GM19438 (cell line): ENCODE measurements at regions not wholly inside any gene's neighbourhood (a gene's known extent, or its start where the extent isn't known, plus 50 kb on each side); places are given as distances from the start of the nearest gene placed in this dataset.
"Not testable (repeated sequence)": the region's sequence is repeated elsewhere in the genome, so short reads cannot be mapped to it uniquely, and the experiment has no call there.

ENCODE experiments used
- ATAC-seq: cut with Tn5 transposase; IDR thresholded peaks from one replicate; pipeline ENCODE4 v1.9.1; 2021; ENCODE audit warnings: low read depth; ENCODE audit not compliant: unreplicated experiment

DNA sequence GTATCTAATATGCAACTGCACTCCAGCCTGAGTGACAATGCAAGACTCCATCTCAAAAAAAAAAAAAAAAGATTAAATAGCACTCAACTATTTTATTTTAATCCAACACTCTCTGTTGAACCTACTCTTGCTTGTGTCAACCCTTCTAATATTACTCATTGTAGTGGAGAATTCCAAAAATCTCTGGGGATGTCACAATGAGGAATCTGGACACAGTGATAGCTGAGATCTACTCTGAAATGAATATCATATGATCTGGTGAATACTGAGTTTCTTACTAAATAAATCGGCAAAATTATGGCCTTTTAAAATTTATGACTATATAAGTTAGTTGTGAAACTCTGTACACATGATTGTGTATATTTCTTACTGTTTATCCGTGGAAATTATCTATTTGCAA, 418.2 kb downstream of the BCAT1 start:
- no peak for ATAC-seq

DNA sequence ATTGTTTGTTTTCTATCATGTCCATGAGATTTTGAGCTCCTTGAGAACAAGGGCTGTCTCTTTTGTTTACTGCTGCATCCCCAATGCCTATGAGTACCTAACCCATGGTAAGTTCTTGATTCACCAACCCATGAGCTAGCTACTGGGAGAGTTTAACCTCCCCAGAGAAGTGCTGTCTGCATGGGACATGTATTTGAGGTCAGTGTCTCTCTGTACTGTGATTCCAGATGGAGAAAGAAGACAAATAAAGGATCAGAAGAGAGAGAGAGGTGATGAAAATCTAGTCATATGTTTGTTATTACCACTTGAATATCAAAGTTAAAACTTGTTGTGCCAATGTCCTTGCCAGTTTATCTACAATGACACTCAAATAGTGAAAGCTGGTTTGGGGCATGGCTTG, 421.8 kb downstream of the BCAT1 start:
- no peak for ATAC-seq

DNA sequence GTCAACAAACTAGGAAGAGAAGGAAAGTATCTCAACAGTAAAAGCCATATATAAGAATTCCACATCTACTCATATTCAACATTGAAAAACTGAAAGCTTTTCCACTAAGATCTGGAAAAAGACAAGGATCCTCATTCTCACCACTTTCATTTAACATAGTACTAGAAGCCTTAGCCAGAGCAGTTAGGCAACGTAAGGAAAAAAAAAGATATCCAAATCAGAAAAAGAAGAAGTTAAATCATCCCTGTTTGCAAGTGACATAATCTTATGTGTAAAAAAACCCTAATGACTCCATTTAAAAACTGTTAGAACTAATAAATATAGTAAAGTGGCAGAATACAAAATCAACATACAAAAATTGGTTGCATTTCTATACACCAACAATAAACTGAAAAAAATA, 426.2 kb downstream of the BCAT1 start:
- ATAC-seq, result no peak

DNA sequence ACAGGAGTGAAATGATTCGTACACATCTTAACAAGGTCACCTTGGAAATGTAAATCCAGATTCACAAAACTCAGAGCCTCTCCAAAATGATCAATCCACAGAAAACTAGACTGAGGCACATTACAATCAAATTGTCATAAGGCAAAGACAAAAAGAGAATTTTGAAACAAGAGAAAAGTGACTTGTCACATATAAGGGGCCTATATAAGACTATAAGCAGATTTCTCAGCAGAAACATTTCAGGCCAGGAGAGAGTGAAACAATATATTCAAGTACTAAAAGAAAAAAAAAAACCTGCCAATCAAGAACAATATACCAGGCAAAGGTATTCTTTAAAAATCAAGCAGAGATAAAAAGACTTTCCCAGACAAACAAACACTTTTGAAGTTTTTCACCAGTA, 429.1 kb downstream of the BCAT1 start:
- ATAC-seq, result no peak

DNA sequence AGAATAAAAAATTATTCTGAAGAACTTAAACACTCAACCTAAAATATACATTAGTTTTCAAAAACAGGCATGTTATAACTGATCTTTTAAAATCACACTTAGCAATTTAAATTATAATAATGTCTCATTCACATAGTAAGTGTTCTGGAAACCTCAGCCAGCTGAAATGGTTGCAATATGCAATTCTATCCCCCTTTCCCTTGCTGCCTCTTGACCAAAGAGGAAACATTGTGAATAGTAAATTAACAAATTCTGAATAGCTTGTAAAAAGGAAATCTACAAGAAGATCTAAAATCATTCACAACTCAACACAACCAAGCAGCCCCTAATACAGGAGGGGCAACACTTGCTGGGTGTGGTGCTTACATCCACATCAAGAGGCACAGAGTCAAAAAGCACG, 431.9 kb downstream of the BCAT1 start:
- ATAC-seq, result no peak

DNA sequence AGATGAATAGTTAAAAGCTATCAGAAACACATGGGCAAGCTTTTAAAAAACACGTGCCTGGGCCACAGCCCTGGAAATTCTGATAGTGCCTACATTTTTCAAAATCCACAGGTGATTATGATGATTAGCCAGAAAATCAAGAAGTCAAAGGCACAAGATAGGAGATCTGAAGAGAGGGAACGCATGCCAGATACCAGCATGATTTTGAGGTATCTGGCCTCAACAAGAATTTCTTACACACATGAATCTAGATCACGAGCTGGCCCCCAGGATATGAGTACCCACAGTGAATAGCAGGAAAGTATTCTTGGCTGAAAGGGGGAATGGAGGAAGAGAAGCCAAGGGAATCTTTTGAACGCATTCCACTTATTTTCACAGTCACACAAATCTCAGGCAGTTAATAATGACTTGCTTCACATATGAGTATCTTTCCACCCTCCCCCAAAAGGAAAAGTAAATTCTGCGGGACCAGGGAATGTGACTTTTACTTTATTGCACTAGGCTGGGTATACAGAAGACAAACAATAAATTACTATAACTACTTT, 438.2 kb downstream of the BCAT1 start:
- no peak for ATAC-seq

DNA sequence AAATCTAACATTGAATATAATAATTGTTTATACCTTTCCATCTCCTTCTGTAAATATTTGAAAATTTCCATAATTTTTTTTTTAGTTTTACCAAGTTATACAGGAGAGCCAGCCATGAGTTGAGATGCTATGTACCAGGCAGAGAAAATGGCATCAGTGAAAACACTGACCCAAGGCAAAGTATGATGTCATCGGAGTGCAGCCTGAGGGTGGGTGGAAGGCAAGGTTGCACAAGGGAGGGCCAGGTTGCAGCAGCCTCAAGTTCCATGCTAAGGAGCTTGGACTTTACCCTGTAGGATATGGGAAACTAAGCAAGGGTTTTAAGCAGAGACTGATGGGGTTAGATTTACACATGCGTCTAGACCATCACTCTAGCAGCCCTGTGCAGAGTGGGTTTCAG, 441.1 kb downstream of the BCAT1 start:
- no peak for ATAC-seq

DNA sequence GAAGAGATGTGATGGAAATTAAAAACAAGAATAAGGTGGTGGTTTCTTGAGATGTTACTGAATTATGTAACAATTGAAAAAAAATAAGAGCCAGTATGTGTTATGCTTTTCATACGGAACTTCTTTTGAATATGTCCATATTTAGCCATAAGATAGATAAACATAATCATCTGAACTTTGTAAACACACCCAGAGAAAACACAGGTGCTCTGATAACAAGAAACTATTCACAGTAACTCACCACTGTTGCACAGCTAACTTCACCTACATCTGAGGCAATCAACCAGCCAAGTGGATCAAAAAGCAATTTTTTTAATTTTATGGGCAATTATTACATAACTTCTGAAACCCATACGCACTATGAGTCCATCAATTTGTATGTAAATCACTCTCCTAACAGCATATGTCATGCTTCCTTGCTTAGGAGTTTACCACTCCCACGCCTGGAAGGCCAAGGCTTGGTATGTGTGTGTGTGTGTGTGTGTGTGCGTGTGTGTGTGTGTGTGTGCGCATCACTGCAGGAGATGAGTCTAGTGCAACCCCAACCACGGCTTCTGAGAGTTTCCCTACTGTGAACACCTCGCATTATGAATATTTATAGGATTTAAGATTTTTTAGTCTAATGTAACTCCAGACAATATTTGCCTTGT, 443.4 kb downstream of the BCAT1 start:
- no peak for ATAC-seq

DNA sequence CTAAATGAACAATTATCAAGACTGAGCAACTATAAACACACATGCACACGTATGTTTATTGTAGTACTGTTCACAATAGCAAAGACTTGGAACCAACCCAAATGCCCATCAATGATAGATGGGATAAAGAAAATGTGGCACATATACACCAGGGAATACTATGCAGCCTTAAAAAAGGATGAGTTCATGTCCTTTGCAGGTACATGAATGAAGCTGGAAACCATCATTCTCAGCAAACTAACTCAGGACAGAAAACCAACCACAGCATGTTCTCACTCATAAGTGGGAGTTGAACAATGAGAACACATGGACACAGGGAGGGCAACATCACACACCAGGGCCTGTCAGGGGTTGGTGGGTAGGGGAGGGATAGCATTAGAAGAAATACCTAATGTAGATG, 445.4 kb downstream of the BCAT1 start:
- not testable (repeated sequence) for ATAC-seq

DNA sequence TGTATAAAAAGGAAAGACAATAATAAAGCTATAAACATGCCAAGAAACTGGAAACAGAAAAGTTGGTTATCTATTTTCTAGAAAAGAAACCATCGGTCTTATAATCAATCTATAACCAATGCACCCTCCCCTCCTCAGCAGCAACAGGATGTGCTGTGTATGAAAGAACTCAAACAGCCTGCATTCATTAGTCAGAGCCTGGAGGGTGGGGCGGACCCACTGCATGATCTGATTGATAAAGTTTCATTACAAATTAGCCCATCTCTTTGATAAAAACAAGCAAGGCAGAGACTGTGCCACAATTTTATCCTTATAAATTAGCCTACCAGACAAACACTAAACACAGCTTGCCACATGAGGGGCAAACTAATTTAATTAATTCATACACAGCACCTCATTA, 448.1 kb downstream of the BCAT1 start:
- ATAC-seq, result no peak

DNA sequence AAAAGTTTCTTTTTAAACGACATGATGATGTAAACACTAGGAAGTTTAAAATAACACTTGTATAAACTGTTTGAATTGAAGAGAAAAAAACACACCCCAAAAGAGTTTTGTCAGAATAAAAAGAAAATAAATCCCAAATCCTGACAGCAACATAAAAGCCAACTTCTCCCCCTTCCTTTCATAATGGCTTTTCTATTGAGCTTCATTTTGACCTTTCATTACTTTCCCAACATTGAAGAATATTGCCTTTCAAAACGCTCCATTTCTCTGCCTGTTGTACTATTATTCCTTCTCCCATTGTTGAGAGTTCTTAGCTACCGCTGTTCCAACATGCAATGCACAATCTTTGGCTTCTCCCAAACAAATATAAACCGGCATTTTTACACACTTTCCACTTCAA, 448.5 kb downstream of the BCAT1 start:
- ATAC-seq, result no peak

DNA sequence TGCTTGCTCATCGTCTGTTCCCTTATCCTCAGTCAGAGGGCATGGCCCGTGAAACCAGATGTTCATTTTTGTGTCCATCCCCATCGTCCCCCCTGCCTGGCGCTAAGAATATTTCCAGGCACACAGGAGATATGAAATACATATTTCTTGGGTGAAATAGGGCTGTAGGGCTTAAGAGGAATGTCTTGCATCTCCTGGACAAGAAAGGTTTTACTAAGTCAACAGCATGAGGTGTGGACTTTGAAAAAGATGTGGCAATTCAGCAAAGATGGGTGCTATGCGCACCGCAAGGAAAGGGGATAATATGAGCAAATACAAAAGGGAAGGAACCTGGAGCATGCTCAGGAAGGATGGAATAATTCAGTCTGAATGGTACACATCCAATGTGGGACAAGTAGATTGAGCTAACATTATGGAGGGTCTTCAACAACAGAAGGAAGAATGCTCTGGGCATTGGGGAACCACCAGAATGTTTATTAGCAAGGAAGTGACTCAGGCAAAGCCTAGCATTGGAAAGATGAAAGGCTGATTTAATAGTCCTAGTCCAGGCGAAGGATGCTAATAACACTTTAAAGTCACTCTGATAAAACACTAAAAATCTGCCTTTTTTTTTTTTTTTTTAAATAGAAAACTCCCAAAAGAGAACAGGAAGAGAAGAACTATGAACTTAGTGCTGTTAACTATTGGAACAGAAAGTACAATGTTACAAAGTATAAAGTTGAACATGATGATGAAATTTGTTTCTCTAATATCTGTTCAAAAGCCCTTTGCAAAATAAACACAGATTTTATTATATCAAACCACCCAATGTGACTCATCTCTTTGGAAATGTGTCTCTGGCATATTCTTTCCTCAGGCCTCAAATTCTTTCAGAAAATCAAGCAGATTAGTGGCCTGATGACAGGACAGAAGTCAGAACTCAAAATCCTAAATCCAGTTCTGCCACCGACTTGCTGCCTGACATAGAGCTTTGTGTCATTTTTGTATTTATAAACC, 449.5 kb downstream of the BCAT1 start:
- ATAC-seq, result no peak

DNA sequence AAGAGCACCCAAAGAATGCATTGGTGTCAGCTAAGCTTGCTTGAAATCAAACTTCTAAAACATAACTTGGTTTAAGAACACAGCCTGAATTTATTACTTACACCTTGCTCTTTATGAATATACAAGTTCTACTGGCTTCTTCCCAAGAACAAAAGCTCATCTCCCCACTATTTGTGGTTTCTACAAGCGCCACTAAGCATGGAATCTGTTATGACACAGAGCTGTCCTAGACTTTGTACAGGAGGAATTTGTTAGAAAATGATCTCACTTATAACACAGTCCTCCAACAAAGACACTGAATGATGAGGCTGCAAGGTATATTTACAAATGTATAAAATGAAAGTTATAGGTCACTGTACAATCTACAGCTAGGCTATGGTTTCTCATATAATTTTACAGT, 452.1 kb downstream of the BCAT1 start:
- no peak for ATAC-seq

DNA sequence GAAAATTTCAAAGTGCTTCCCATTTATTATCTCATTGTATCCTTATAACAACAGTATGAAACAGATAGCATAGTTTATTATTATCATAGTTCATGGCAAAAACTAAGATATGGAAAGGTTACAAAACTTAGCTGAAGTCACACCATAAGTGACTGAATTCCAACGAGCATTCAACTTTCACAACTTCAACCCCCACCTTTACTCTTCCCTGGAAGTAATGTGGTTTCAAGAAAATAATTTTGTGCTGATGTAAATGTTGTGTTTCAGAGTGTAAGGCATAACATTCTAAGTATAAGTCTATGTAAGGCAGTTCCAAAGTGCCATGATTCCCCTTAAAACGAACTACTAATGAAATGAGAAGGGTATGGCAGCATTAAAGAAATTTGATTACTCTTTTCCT, 454.5 kb downstream of the BCAT1 start:
- ATAC-seq, result no peak

DNA sequence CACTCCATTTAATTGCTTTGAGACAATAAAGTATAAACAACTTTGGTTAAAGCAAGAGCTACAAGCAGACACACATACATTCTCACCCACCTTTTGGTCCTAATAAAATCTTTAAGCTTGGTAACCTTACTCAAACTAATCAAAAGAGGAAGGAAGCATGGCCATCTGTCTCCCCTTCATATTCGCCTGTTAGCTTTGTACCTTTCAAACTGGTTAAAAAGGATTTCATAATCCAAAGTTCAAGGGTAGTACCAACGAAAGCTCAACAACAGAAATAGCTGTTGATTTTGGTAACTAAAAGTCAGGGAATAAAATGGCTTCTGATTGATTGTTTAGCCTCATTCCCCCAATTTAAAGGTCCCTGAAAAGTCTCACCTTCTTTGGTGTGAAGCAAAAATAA, 456.9 kb downstream of the BCAT1 start:
- ATAC-seq, result no peak

DNA sequence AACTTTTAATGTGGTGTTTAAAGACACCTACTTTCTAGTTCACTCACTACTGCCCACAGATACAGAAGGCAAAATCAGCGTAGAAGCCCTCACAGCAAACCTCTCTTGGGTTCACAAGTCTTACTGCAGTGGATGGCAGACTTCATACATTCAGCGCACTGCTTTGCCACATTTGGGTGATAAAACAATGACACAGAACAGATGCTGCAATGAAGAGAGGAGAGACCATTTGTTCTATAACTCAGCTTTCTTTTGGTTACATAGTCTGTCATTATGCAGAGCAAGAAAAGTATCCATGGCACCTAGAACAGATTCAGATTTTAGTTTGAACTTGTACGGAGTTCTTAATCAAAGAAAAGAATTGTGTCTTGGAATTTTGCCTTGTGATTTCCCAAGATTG, 459.0 kb downstream of the BCAT1 start:
- no peak for ATAC-seq

DNA sequence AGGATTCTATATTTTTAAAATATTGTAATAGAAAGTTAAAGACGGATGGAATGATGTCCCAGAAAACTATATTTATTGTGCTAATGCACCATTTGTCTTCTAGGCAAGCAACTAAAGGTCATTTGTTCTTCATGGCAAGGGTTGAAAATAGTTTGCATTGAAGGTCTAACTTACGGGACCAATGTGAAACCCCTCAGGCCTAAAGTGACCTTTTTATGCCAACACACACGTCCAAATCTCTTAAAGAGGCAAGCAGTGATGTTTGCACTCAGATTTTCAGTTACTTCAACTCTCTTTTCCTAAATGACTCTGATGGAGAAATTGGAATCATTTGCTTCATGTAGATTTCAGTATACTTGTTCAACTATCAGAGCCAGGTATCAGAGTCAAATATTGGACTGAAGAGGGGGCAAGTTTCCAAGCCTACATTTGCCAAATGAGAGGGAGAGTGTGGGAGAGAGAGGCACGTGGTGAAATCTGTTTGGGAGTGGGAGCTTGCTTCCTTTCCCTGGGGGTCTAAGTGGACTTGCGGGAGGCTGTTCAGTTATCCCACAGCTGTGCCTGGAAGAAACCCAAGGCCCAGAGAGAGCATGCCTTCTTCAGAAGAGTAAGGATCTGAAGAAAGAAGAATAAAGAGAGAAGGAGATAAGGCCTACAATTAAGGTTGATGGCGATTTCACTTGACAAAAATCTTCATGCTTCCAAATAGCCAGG, 459.8 kb downstream of the BCAT1 start:
- ATAC-seq, result no peak

DNA sequence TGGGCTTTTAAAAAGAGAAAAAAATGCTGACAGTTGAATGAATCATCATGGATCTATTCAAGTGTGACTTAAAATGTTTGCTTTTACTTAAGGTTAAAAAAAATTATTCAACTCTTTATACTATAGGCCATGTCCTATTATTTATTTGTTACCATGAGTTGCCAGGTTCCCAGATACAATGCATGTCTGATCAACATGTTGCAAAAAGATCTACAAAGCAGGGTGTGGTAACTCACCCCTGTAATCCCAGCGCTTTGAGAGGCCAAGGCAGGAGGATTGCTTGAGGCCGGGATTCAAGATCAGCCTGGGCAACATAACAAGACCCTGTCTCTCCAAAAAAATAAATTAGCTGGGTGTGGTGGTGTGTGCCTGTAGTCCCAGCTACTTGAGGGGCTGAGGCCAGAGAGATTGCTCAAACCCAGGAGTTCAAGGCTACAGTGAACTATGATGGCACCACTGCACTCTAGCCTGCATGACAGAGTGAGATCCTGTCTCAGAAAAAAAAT, 460.8 kb downstream of the BCAT1 start:
- ATAC-seq, result no peak

DNA sequence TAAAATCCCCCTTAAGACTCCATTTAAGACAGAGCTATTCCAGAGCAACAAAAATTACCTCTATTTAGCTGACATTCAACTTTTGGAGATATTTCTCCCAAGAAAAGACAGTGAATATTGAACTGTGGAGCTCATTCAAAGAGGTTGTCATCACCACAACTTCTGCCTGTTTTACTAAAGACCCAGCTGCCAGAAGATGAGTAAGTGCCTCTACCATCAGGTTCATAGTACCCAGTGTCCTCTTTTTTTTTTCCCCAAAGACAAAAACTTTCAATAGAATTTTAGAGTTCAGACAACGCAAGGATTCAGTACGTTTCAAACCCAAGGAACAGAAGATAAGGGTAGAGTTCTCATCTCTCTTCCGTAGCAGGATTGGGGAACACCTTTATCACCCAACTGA, 461.3 kb downstream of the BCAT1 start:
- no peak for ATAC-seq

DNA sequence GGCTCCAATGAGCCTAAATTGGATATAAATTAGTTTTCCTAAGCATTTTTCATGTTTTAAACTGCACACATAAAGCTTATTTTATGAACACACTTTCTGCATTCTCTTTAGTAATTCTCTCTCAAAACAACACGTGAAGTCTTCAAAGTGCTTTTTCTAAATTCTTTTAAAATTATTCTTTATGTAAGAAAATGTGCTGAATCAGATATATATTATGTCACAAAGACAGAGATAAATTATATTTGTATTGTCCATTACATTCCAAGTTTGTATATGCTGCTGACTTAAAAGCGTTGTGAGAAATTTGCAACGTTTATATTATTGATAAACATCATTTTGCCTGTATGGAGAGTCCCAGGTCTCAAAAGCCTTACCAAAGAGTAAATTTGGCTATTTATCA, 465.2 kb downstream of the BCAT1 start:
- ATAC-seq, result no peak
